Right kidney (tissue), 1 donor: ENCODE measurements at regions not wholly inside any gene's neighbourhood (a gene's known extent, or its start where the extent isn't known, plus 50 kb on each side); places are given as distances from the start of the nearest gene placed in this dataset.

ENCODE experiments used
- DNase-seq: peaks from one replicate; pipeline ENCODE4 v3.0.0-alpha.2; 2016

GRCh38 chr4:141922236-141922635 is 285.9 kb downstream of the IL15 start:
- DNase-seq, result no peak

- no peak for DNase-seq
These were observed 290.0 kb downstream of the IL15 start for GRCh38 chr4:141926406-141926805.

GRCh38 chr4:141932490-141932889 is 296.1 kb downstream of the IL15 start:
- DNase-seq, result no peak

- no peak for DNase-seq
These were observed 297.6 kb downstream of the IL15 start for GRCh38 chr4:141933978-141934377.

- no peak for DNase-seq
These were observed 319.3 kb downstream of the IL15 start for GRCh38 chr4:141955696-141956095.

GRCh38 chr4:141957416-141957815 is 321.0 kb downstream of the IL15 start:
- DNase-seq, result no peak

- DNase-seq, result no peak
These were observed 326.1 kb downstream of the IL15 start for GRCh38 chr4:141962486-141962885.

- no peak for DNase-seq
These were observed 335.5 kb downstream of the IL15 start for GRCh38 chr4:141971869-141972268.

GRCh38 chr4:141972950-141973349 is 336.6 kb downstream of the IL15 start:
- no peak for DNase-seq
